ENCODE measurements at regions not wholly inside any gene's neighbourhood (a gene's known extent, or its start where the extent isn't known, plus 50 kb on each side); places are given as distances from the start of the nearest gene placed in this dataset.

DNA sequence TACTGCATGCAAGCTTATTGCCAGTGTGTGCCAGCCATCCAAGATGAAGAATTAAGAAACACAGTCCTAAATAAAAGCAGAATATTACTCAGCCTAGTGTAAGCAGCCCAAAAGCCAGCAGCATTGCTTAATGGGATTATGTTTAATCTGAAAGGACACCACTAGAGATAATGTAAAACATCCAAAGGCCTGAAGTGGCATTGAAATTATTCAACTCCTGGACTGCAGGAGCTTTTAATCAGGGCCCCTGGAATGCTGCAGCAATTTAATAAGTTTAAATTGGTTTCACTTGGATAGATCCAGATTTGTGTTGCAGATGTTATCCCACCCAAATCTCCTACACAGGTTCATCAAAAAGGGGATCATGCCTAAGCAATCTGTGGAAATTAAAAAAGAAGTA lies 193.0 kb downstream of the C12orf50 start:
- H3K4me1 ChIP-seq (ENCODE audit: control insufficient read depth, low read depth, low read length): no peaks in the 10 kb centered on the region

DNA sequence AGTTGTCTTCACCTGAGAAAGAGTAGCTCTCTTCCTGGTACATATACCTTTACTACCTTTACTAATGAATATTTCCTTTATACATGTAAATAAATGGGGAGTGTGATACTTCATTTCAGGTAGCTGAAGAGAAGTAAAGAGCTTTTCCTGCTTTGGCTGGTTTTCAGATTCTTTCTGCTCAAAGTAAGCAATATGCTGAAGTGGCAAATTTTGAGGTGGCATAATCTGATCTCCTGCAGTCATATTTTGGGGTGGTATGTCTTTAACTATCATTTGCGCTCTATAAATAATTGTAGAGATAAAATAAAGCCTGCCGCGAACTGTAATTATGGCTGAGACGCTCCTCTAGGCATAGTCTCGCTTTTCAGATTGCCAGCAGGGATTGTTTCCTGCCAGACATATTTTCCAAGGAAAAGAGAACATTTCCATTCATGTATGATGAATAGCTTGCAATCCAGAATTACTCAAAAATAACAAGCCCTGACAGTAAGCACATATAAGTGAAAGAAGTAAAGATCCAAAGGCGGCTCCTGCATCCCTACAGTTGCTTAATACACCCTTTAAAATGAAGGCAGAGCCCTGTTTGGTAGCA lies 200.7 kb downstream of the C12orf50 start:
- H3K9ac ChIP-seq (ENCODE audit: low read length): no peak overlapping the region
- no peak overlapping the region for H2BK15ac ChIP-seq (replicated peaks; ENCODE audit: low read depth)
- no peak for DNase-seq
- H2BK120ac ChIP-seq (ENCODE audit: low read depth, low read length): no peak overlapping the region
- H3K79me2 ChIP-seq (ENCODE audit: control insufficient read depth, insufficient read depth, low read length): no peaks in the 10 kb centered on the region
- H4K5ac ChIP-seq (ENCODE audit: low read length): no peak overlapping the region
- no peaks in the 10 kb centered on the region for H3K36me3 ChIP-seq (ENCODE audit: control insufficient read depth, insufficient read depth, low read length)
- no peak overlapping the region for H3K23ac ChIP-seq (ENCODE audit: low read length)
- H2BK5ac ChIP-seq (ENCODE audit: low read length): no peak overlapping the region
- no peaks in the 10 kb centered on the region for H3K79me1 ChIP-seq (ENCODE audit: low read length)
- H2AK5ac ChIP-seq (ENCODE audit: low read length): no peak overlapping the region
- H3K4me1 ChIP-seq (ENCODE audit: control insufficient read depth, low read depth, low read length): no peaks in the 10 kb centered on the region
- no peak overlapping the region for H3K4me2 ChIP-seq (ENCODE audit: low read length)
- no peak overlapping the region for H3K27ac ChIP-seq (ENCODE audit: low read depth, low read length)
- H3K56ac ChIP-seq (ENCODE audit: low read length): no peak overlapping the region
- H3K4me3 ChIP-seq (ENCODE audit: low read length): no peak overlapping the region
- H4K8ac ChIP-seq (ENCODE audit: low read depth, low read length): no peak overlapping the region
- H3K18ac ChIP-seq (ENCODE audit: low read length): no peak overlapping the region
- no peaks in the 10 kb centered on the region for H3K27me3 ChIP-seq (ENCODE audit: insufficient read depth, low read length, poor library complexity)
- no CpG with 5 or more reads among the region's 6 CpGs for WGBS (ENCODE audit: extremely low coverage, insufficient coverage, low lambda C conversion rate)
- no peak overlapping the region for H3K4ac ChIP-seq (ENCODE audit: low read depth, low read length)

More for the DNA sequence above, 193.0 kb downstream of the C12orf50 start:
- Histone ChIP-seq H3K9ac (ENCODE audit: low read length) (no peak overlapping the region), H4K5ac (ENCODE audit: low read length) (no peak overlapping the region), H3K4me3 (ENCODE audit: low read length) (no peak overlapping the region), H2BK15ac (replicated peaks; ENCODE audit: low read depth) (no peak overlapping the region), H3K27ac (ENCODE audit: low read depth, low read length) (no peak overlapping the region), H3K23ac (ENCODE audit: low read length) (no peak overlapping the region), H3K4ac (ENCODE audit: low read depth, low read length) (no peak overlapping the region), H2BK120ac (ENCODE audit: low read depth, low read length) (no peak overlapping the region), H3K18ac (ENCODE audit: low read length) (no peak overlapping the region), H3K79me2 (ENCODE audit: control insufficient read depth, insufficient read depth, low read length) (no peaks in the 10 kb centered on the region), H3K27me3 (ENCODE audit: insufficient read depth, low read length, poor library complexity) (no peaks in the 10 kb centered on the region), H3K36me3 (ENCODE audit: control insufficient read depth, insufficient read depth, low read length) (no peaks in the 10 kb centered on the region), H2AK5ac (ENCODE audit: low read length) (no peak overlapping the region), H2BK5ac (ENCODE audit: low read length) (no peak overlapping the region), H3K4me2 (ENCODE audit: low read length) (no peak overlapping the region), H3K56ac (ENCODE audit: low read length) (no peak overlapping the region), H3K79me1 (ENCODE audit: low read length) (no peaks in the 10 kb centered on the region), H4K8ac (ENCODE audit: low read depth, low read length) (no peak overlapping the region)
- DNase-seq: no peak

DNA sequence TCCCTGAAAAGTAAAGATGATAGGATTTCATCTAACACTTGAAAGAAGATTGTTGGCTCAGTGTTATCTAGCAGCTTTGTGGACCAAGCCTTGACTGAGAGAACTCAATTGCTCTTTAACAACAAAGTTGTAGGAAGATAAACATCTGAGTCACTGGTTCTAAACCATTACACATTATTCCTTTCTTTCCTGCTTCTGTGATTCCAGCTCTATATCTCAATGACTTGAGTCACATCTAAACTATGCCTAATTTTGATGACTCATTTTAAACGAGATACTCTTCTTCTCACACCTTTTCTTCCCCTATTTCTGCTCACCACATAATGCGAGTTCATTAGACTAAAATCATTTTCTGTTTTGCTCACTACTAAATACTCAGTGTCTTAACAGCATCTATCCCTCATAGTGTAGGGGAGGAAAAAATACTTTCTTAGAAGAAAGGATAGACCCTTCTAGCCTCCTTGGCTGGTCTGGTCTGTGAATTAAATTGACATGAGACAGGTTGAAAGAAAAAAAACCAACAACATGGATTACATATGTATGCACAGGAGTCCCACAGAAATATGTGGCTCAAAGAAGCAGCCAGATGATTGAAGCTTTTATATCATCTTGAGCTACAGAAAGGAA lies 201.4 kb downstream of the C12orf50 start:
- Histone ChIP-seq H4K8ac (ENCODE audit: low read depth, low read length) (no peak overlapping the region), H3K56ac (ENCODE audit: low read length) (no peak overlapping the region), H4K5ac (ENCODE audit: low read length) (no peak overlapping the region), H2BK5ac (ENCODE audit: low read length) (no peak overlapping the region), H3K4me3 (ENCODE audit: low read length) (no peak overlapping the region), H3K36me3 (ENCODE audit: control insufficient read depth, insufficient read depth, low read length) (no peaks in the 10 kb centered on the region), H3K18ac (ENCODE audit: low read length) (no peak overlapping the region), H2AK5ac (ENCODE audit: low read length) (no peak overlapping the region), H3K23ac (ENCODE audit: low read length) (no peak overlapping the region), H2BK15ac (replicated peaks; ENCODE audit: low read depth) (no peak overlapping the region), H3K79me2 (ENCODE audit: control insufficient read depth, insufficient read depth, low read length) (no peaks in the 10 kb centered on the region), H2BK120ac (ENCODE audit: low read depth, low read length) (no peak overlapping the region), H3K4me2 (ENCODE audit: low read length) (no peak overlapping the region), H3K27me3 (ENCODE audit: insufficient read depth, low read length, poor library complexity) (no peaks in the 10 kb centered on the region), H3K4ac (ENCODE audit: low read depth, low read length) (no peak overlapping the region), H3K27ac (ENCODE audit: low read depth, low read length) (no peak overlapping the region), H3K79me1 (ENCODE audit: low read length) (no peaks in the 10 kb centered on the region), H3K4me1 (ENCODE audit: control insufficient read depth, low read depth, low read length) (no peaks in the 10 kb centered on the region), H3K9ac (ENCODE audit: low read length) (no peak overlapping the region)
- WGBS (ENCODE audit: extremely low coverage, insufficient coverage, low lambda C conversion rate): no CpG with 5 or more reads among the region's 2 CpGs
- DNase-seq: peak; percentile 44

DNA sequence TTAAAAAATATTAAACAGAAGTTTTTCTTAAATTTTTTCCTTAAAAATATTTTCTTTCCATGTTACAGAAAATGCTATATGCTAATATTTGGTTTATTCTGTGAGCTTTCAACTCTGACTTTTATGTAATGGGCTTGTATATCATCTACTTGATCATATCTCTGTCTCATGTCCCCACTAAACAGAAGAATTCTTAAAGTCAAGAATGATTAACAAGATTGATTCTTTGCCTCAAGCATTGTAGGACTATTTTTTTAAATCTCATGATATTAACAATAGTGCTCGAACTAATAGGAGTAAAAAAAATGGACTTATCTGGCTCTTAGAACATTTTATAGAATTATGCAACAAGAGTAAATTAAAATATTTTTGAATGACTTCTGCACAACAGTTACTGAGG lies 206.3 kb downstream of the C12orf50 start:
- H3K36me3 ChIP-seq (ENCODE audit: control insufficient read depth, insufficient read depth, low read length): no peaks in the 10 kb centered on the region
- no peak overlapping the region for H3K27ac ChIP-seq (ENCODE audit: low read depth, low read length)
- H3K79me2 ChIP-seq (ENCODE audit: control insufficient read depth, insufficient read depth, low read length): no peaks in the 10 kb centered on the region
- no peak overlapping the region for H2AK5ac ChIP-seq (ENCODE audit: low read length)
- no peak overlapping the region for H3K4me2 ChIP-seq (ENCODE audit: low read length)
- no peaks in the 10 kb centered on the region for H3K27me3 ChIP-seq (ENCODE audit: insufficient read depth, low read length, poor library complexity)
- no peak overlapping the region for H3K56ac ChIP-seq (ENCODE audit: low read length)
- H3K9ac ChIP-seq (ENCODE audit: low read length): no peak overlapping the region
- no peak overlapping the region for H3K23ac ChIP-seq (ENCODE audit: low read length)
- H3K4me3 ChIP-seq (ENCODE audit: low read length): no peak overlapping the region
- no peaks in the 10 kb centered on the region for H3K79me1 ChIP-seq (ENCODE audit: low read length)
- no peaks in the 10 kb centered on the region for H3K4me1 ChIP-seq (ENCODE audit: control insufficient read depth, low read depth, low read length)
- no peak overlapping the region for H2BK5ac ChIP-seq (ENCODE audit: low read length)
- no peak overlapping the region for H4K8ac ChIP-seq (ENCODE audit: low read depth, low read length)
- WGBS (ENCODE audit: extremely low coverage, insufficient coverage, low lambda C conversion rate): no CpG with 5 or more reads among the region's 1 CpG
- H2BK15ac ChIP-seq (replicated peaks; ENCODE audit: low read depth): no peak overlapping the region
- H2BK120ac ChIP-seq (ENCODE audit: low read depth, low read length): no peak overlapping the region
- no peak for DNase-seq
- no peak overlapping the region for H3K4ac ChIP-seq (ENCODE audit: low read depth, low read length)
- no peak overlapping the region for H4K5ac ChIP-seq (ENCODE audit: low read length)
- no peak overlapping the region for H3K18ac ChIP-seq (ENCODE audit: low read length)

DNA sequence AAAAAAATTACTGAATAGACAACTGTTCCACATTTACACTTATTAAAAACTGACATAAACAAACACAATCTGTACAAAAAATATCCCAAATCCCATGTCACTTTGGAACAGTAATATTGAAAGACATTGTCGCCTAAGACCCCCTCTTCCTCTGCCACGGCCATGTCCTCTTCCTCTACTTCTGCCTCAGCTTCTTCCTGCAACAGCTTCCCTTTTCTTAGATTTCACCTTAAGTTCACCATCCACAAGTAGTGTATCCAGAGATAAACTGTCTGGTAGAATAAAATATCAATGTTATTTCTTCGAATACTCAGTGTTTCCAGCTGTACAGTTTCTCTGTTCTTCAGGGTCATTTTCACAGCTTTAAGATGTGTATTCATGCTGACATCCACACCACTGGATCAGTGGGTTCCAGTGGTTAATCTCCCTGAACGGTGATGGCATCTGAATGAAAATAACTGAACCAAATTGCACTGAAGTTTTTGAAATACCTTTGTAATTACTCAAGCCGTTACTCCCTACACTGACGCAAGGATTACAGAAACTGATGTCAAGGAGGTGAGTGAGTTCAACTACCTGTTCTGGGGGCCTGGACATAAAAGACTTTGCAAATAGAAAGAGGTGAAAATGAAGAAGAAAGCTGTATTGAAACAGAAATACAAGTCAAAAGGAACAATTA lies 208.5 kb downstream of the C12orf50 start:
- Histone ChIP-seq H3K4me2 (ENCODE audit: low read length) (no peak overlapping the region), H3K4me1 (ENCODE audit: control insufficient read depth, low read depth, low read length) (no peaks in the 10 kb centered on the region), H3K27me3 (ENCODE audit: insufficient read depth, low read length, poor library complexity) (no peaks in the 10 kb centered on the region), H3K79me1 (ENCODE audit: low read length) (no peaks in the 10 kb centered on the region), H3K4ac (ENCODE audit: low read depth, low read length) (no peak overlapping the region), H3K27ac (ENCODE audit: low read depth, low read length) (no peak overlapping the region), H3K9ac (ENCODE audit: low read length) (no peak overlapping the region), H3K23ac (ENCODE audit: low read length) (no peak overlapping the region), H2AK5ac (ENCODE audit: low read length) (no peak overlapping the region), H3K56ac (ENCODE audit: low read length) (no peak overlapping the region), H3K18ac (ENCODE audit: low read length) (no peak overlapping the region), H2BK15ac (replicated peaks; ENCODE audit: low read depth) (no peak overlapping the region), H3K79me2 (ENCODE audit: control insufficient read depth, insufficient read depth, low read length) (no peaks in the 10 kb centered on the region), H3K36me3 (ENCODE audit: control insufficient read depth, insufficient read depth, low read length) (no peaks in the 10 kb centered on the region), H4K5ac (ENCODE audit: low read length) (no peak overlapping the region), H2BK120ac (ENCODE audit: low read depth, low read length) (no peak overlapping the region), H2BK5ac (ENCODE audit: low read length) (no peak overlapping the region), H3K4me3 (ENCODE audit: low read length) (no peak overlapping the region), H4K8ac (ENCODE audit: low read depth, low read length) (no peak overlapping the region)
- peak; percentile 63 for DNase-seq
- no CpG with 5 or more reads among the region's 6 CpGs for WGBS (ENCODE audit: extremely low coverage, insufficient coverage, low lambda C conversion rate)

DNA sequence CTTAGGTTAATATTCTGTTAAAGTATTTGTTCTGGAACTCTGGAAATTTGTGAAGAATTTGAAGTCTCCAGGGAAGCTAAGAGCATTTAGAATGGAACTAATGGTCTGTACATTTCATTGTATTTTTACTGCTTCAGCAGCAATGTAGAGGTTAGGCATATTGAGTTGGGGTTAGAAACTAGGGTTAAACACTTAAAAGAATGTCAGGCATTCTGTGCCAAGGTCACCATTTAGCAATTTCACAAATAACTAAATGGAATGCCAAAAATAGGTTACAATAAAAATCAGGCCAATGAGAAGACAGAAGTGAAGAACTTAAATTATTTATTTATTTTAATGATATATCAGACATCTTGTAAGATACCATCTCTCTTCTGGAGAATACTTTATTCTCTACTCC lies 210.8 kb downstream of the C12orf50 start:
- Histone ChIP-seq H3K56ac (ENCODE audit: low read length) (no peak overlapping the region), H2BK120ac (ENCODE audit: low read depth, low read length) (no peak overlapping the region)

More for the DNA sequence above, 210.8 kb downstream of the C12orf50 start:
- Histone ChIP-seq H3K4me3 (ENCODE audit: low read length) (no peak overlapping the region), H3K27ac (ENCODE audit: low read depth, low read length) (no peak overlapping the region), H3K4me2 (ENCODE audit: low read length) (no peak overlapping the region), H2BK15ac (replicated peaks; ENCODE audit: low read depth) (no peak overlapping the region), H4K5ac (ENCODE audit: low read length) (no peak overlapping the region), H3K79me1 (ENCODE audit: low read length) (no peaks in the 10 kb centered on the region), H3K4ac (ENCODE audit: low read depth, low read length) (no peak overlapping the region), H3K23ac (ENCODE audit: low read length) (no peak overlapping the region), H2AK5ac (ENCODE audit: low read length) (no peak overlapping the region), H2BK5ac (ENCODE audit: low read length) (no peak overlapping the region), H3K36me3 (ENCODE audit: control insufficient read depth, insufficient read depth, low read length) (no peaks in the 10 kb centered on the region), H3K9ac (ENCODE audit: low read length) (no peak overlapping the region), H3K79me2 (ENCODE audit: control insufficient read depth, insufficient read depth, low read length) (no peaks in the 10 kb centered on the region), H3K18ac (ENCODE audit: low read length) (no peak overlapping the region), H4K8ac (ENCODE audit: low read depth, low read length) (no peak overlapping the region), H3K4me1 (ENCODE audit: control insufficient read depth, low read depth, low read length) (no peaks in the 10 kb centered on the region), H3K27me3 (ENCODE audit: insufficient read depth, low read length, poor library complexity) (no peaks in the 10 kb centered on the region)
- DNase-seq: no peak

Measured in mesendoderm (in vitro differentiated cells).